GM18861 (cell line): ENCODE measurements at regions not wholly inside any gene's neighbourhood (a gene's known extent, or its start where the extent isn't known, plus 50 kb on each side); places are given as distances from the start of the nearest gene placed in this dataset.

Source experiments
- ATAC-seq: cut with Tn5 transposase; IDR thresholded peaks from one replicate; pipeline ENCODE4 v1.9.1; 2021; ENCODE audit not compliant: unreplicated experiment

DNA sequence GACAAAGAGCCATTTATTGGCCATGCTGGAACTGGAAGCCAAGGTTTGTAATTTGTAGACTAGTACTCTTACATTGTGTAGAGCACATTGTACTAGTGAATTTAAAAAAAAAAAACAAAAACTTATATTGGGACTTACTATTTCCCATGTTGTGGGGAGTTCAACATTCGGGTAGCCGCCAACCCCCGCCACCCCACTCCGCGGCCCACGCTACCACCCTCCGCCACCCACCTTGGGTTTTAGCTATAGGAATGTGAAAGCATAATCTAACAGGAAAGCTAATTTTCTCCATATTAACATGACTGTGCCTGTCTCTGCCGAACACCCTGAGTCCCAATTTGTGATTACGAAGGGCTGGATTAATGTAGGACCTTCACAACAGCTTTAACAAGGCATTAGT lies 275.8 kb downstream of the FIGN start:
- ATAC-seq, result no peak

DNA sequence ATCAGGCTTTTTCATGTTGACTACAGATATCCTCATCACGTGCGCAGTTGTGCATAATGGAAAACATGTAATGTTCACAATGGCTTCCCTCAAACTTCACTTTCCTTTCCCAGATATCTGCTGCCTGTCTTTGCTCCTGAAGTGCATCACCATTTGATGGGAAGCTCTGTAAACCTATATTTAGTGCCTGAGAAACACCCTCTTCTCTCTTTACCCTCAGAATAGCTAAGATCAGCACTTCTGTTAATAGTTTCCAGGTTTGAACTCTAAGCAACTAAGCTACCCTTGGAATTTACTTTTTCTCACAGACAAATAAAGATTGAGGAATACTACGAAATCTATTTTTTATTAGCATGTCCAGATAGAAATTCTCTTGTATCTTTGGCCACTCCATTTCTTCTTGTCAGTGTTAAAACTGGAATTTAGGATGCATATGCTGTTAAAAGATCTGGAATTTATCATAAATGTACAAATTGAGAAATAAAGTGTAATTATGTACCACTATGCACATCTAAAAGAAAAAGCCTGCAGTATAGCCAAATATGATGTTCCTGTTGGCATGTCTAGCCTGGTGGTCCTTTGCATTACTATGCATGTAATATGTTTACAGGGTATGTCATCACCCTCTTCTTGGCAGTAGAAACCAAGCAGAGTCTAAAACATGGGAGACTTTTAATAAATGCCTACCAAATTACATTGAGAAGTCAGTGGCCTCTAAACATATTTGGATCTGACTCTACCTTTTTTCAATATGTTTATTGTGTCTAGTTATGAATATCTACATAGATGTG lies 278.7 kb downstream of the FIGN start:
- no peak for ATAC-seq

DNA sequence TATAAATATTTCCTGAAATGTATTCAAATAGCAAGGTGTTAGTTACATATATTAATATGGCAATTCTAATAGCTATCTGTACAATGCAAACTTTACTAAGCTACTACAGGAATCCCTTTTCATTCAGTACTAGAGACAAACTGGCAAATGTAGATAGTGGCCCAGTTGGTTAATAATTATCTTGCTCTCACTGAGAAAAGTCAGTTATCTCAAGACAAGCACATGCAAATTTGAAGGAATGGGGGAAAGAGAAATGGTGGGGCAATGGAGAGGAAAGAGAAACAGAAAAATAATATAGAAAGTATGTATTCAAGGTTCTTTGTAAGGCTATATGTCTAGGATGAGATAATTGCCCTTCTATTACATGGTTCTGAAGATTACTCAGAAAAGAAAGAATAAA lies 280.0 kb downstream of the FIGN start:
- ATAC-seq, result peak; percentile 96

- no peak for ATAC-seq
Measured at GRCh38 chr2:163453920-163454319, 281.9 kb downstream of the FIGN start.

- ATAC-seq, result no peak
Measured at GRCh38 chr2:163441603-163442002, 294.2 kb downstream of the FIGN start.

- ATAC-seq, result no peak
Measured at GRCh38 chr2:163436963-163437362, 298.8 kb downstream of the FIGN start.

DNA sequence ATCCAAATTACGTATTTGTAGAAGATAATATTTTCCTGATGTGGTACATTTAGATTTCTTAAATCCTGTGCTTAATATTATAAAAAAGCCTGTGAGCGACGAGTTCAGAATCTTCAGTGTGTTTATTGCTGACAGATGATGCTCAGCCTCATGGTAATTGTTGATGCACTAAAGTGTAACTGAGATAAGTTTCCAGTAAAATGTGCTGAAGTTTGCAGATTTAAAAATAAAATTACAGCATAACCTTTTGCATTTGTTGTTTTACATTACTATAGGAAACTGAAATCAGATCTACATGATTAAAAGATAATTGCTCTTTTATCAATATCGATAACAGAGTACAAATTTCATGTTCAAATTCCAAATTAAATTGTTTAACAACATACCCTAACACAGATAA lies 307.6 kb downstream of the FIGN start:
- no peak for ATAC-seq

- no peak for ATAC-seq
Measured at GRCh38 chr2:163420604-163421003, 315.2 kb downstream of the FIGN start.

DNA sequence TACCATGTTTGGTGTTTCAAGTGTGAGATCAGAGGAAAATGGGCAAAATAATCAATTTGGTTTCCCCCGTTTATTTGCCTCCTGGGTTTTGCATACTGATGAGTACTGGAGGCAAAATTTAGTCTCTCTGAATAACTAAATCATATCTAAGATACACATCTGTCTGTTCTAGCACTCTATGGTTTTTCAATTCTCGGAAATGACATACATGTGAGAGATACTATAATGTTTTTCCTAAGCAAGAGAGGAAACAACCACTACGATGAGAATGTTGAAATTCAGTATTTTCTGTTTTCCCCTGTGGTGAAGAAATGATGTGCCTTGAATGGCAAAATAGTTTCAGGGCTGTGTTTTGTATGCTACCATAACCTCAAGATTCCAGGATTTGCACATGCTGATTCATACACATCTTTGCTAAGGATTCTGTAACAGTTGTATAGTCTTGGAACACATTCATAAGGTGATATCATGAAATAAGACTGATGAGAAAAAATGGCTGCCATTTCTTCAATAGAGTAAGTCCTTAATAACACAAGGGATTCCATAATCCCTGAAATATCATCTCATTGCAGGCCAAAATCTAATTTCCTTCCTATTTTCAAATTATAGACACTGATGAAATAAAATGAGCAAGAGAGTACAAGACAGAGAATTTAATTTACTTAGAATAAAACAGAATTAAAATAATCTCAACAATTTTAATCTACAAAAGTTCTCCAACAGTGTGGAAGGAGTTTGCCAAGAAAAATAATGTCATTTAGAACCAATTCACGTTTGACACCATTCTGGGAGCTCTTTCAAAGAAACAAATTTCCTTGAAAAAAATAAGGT lies 316.6 kb downstream of the FIGN start:
- ATAC-seq, result no peak

DNA sequence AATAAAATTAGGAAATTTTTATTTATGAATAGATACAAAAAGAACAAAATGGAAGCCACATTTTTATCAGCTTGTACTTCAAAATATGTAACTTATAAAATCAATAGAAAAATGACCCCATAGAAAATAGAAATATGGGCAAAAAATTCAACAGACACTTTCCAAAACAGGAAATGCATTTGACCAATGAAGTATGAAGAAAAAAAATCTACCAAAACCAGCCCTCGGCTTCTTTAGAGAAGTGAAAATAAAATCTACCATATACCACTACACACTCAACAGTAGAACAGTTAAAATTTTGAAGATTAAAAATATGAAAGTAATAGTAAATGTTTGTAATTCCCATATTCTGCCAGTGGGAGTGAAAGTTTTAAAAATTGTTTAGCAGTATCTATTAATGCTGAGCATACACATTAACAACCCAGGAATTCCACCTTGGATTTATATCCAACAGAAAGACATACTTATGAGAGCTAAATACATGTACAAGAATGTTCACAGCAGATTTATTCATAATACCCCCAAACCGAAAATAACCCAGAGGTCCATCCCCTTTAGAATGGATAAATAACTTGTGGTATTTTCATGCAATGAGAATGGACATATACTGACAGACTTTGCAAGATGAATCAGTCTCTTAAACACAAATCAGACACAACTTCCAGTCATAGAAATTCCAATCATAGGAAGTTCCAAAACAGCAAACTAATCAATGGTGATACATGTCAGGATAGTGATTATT lies 318.0 kb downstream of the FIGN start:
- peak; percentile 97 for ATAC-seq

DNA sequence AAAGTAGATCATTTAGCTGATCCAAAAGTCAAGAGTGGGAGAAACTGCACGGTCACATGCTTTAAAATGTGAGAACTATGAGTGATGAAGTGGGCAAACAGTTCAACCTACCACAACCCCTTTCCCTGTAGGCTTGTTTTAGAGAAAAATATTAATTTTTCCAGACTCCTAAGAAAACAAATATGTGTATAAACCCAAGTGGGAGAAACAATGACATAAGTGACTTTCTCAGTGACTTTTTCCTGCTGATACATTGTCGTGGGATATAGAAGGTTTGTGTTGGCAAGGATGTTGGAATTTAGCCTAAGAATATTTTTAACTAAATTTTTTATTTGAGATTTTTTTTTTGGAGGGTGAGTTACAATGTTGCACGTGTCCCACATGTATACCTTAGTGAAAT lies 321.7 kb downstream of the FIGN start:
- no peak for ATAC-seq

DNA sequence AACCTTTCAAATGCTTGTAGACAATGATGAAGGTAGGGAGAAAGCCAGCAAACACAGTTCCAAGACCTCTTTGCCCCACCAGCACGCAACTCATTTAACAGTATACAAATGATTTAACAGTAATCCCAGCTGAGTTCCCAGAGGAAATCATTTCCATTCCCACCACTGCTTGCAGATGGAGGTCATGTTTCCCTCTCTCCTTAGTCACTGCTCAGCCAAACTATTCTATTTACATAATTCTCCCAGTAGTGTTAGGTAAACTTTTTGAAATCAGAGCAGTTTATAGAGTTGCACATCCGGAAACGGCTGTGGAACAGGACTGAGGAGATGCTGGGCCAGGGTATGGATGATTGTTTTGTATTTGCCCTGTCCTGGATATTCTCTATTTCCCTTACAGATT lies 328.5 kb downstream of the FIGN start:
- ATAC-seq, result no peak

- ATAC-seq, result no peak
Measured at GRCh38 chr2:163405298-163405697, 330.5 kb downstream of the FIGN start.

GRCh38 chr2:163401481-163401880 lies 334.3 kb downstream of the FIGN start:
- no peak for ATAC-seq

DNA sequence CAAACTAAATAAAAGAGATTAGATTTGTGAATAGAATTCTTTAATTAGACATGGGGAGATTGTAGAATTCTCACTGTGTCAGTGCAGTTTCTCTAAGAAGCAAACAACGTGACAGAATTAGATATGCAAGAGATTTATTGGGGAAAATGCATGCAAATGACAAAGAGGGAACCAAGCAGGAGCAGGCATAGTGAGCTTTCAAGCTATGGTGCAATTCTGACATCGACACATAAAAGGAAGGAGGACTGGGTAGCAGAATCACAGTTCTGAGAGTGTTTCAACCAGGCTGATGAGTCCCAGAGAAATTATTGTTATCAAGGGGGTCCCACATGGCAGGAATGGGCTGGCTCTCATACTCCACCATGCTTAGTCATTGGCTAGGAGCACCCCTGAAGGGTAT lies 338.4 kb downstream of the FIGN start:
- ATAC-seq, result no peak

DNA sequence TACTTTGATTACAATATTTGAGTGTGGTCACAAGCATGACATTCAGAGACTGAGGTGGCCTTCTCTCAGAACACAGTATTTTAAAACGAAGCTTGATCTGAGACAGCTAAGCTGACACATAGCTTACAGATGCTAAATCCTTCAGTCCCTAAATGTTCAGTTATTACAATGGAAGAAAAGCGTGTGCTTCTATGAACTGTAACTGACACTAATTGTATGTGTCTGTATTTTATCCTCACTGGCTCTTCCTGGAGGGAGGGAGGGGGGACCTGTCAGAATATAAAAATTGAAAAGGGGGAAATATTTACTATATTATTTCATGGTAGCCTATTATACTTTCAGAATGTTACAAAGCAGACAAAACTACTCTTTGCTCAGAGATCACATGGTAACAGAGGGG lies 340.2 kb downstream of the FIGN start:
- no peak for ATAC-seq

GRCh38 chr2:163389838-163390237 lies 346.0 kb downstream of the FIGN start:
- ATAC-seq, result no peak

GRCh38 chr2:163375472-163375871 lies 360.3 kb downstream of the FIGN start:
- ATAC-seq, result no peak

DNA sequence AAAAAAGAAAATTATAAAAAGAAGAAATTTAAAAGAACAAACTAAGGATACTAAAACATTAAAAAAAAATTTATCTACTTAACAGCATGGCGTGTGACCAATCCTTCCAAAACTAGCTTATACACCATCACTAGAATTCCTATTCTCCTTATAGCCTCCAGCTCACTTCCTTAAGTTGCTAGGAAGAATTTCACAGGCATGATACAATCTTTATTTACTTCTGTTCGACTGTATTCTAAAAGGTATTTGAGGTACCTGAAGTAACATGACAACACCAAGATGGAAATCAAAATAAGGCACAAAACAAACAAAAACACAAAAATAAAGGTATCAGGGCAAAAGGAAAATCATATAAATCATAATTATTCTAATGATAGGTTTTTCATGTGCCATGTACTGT lies 360.7 kb downstream of the FIGN start:
- no peak for ATAC-seq

DNA sequence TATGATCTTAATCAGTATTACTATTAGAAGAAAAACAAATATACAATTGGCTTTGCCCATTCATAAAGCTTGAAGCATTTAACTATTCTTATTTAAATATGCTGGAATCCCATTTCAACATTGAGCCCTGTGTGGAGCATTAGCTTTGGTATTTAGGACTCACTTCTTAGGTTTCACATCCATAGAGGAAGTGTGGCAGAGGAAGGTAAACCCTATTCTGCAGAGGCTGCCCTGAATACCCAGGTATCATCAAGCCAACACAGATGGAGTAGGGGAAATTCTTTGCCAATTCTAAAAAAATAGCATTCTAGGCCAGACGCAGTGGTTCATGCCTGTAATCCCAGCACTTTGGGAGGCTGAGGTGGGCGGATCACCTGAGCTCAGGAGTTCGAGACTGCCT lies 361.5 kb downstream of the FIGN start:
- no peak for ATAC-seq

DNA sequence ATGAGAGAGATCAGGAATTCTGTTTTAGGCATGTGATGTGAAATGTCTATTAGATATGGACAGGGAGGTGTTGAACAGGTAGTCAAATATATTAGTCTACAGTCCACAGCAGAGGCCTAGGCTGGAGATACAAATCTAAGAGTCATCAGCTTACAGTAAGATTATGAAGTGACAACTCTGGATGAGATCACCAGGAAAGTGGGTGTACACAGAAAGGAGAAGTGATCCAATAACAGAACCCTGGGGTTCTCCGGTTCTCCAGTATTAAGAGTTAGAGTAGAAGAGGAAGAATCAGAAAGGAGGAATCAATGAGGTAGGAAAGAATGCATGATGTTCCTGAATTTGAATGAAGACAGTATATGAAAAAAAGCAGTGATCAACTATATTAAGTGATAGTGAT lies 362.3 kb downstream of the FIGN start:
- no peak for ATAC-seq
